OCI-LY1 (cell line): ENCODE measurements at regions not wholly inside any gene's neighbourhood (a gene's known extent, or its start where the extent isn't known, plus 50 kb on each side); places are given as distances from the start of the nearest gene placed in this dataset.

Experiments
- H2AFZ ChIP-seq: fragments of 200-600 bp; sonication (generic), shearing (Covaris generic); 2 replicates; pipeline ENCODE4 v1.6.0; 2014; ENCODE audit warnings: antibody characterized with exemption, mild to moderate bottlenecking, low read length
- H3F3A ChIP-seq: fragments of 200-600 bp; sonication (generic), shearing (Covaris generic); 2 replicates; pipeline ENCODE4 v1.6.0; 2014; ENCODE audit warnings: mild to moderate bottlenecking, antibody characterized with exemption, low read length, moderate library complexity; ENCODE audit not compliant: insufficient read depth
- H3K27ac ChIP-seq: fragments of 200-600 bp; sonication (generic); 2 replicates; pipeline ENCODE4 v1.5.1; 2014; ENCODE audit warnings: low read length, mixed run types, mild to moderate bottlenecking, low read depth; ENCODE audit not compliant: poor library complexity, severe bottlenecking
- H3K27me3 ChIP-seq: fragments of 200-600 bp; sonication (generic); 2 replicates; pipeline ENCODE4 v1.6.0; 2014; ENCODE audit warnings: antibody characterized with exemption, mild to moderate bottlenecking, low read length, moderate library complexity; ENCODE audit not compliant: insufficient read depth
- H3K36me3 ChIP-seq: fragments of 200-600 bp; sonication (generic); 2 replicates; pipeline ENCODE4 v1.6.1; 2014; ENCODE audit warnings: mild to moderate bottlenecking, antibody characterized with exemption, low read length, moderate library complexity, mixed read lengths; ENCODE audit not compliant: insufficient read depth
- H3K4me1 ChIP-seq: fragments of 200-600 bp; sonication (generic); 2 replicates; pipeline ENCODE4 v1.5.1; 2014; ENCODE audit warnings: mild to moderate bottlenecking, low read length, moderate library complexity; ENCODE audit not compliant: insufficient read depth, severe bottlenecking
- H3K4me2 ChIP-seq: fragments of 200-600 bp; sonication (generic), shearing (Covaris generic); 2 replicates; pipeline ENCODE4 v1.6.1; 2014; ENCODE audit warnings: low read length
- H3K4me3 ChIP-seq: fragments of 200-600 bp; sonication (generic); 2 replicates; pipeline ENCODE4 v1.5.1; 2014; ENCODE audit warnings: low read length, low read depth, mild to moderate bottlenecking, mixed read lengths; ENCODE audit not compliant: poor library complexity, severe bottlenecking
- H3K79me2 ChIP-seq: fragments of 200-600 bp; shearing (Covaris generic); 2 replicates; pipeline ENCODE4 v1.6.1; 2016; ENCODE audit warnings: mixed run types, low read length, mixed read lengths; ENCODE audit not compliant: insufficient read depth
- H3K9ac ChIP-seq: fragments of 200-600 bp; sonication (generic), shearing (Covaris generic); 2 replicates; pipeline ENCODE4 v1.6.1; 2014; ENCODE audit warnings: mild to moderate bottlenecking, low read length, mixed read lengths
- H3K9me2 ChIP-seq: fragments of 200-600 bp; sonication (generic), shearing (Covaris generic); 2 replicates; pipeline ENCODE4 v1.6.1; 2014; ENCODE audit warnings: low read depth, mild to moderate bottlenecking, low read length, mixed read lengths
- H3K9me3 ChIP-seq: fragments of 200-600 bp; shearing (Covaris generic); 2 replicates; pipeline ENCODE4 v1.6.1; 2014; ENCODE audit warnings: low read length, mixed read lengths
- H4K20me1 ChIP-seq: fragments of 200-600 bp; sonication (generic), shearing (Covaris generic); 2 replicates; pipeline ENCODE4 v1.6.0; 2016; ENCODE audit warnings: mild to moderate bottlenecking, low read length; ENCODE audit not compliant: insufficient read depth
- EZH2 ChIP-seq: fragments of 200-600 bp; sonication (generic), shearing (Covaris generic); IDR thresholded peaks from 2 replicates; pipeline ENCODE4 v1.8.0; 2017; ENCODE audit warnings: borderline replicate concordance, mixed run types, mild to moderate bottlenecking, antibody characterized with exemption, low read length, moderate library complexity, mixed read lengths
- TF ChIP-seq, protein P1 (sequence below): fragments of 200-600 bp; sonication (generic), shearing (Covaris generic); IDR thresholded peaks from 2 replicates; pipeline ENCODE4 v1.5.1; 2017; ENCODE audit warnings: mild to moderate bottlenecking, antibody characterized with exemption, low read length, moderate library complexity, mixed read lengths

DNA sequence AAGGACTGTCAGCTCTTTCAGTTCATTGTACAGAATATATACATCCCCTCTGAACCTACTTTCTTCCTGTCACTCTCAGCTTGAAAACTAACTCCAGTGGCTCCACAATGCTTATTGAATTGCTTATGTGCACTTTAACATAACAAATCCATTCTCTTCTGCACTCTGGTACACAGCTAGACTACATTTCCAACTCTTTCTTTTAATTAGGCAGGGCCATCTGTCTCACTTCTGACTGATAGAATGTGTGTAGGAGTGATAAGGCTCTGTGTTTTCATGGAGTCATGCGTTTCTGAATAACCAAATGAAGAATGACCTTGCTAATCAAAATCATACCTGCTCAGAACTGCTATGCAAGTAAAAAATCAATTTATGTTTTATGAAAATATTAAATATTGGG is 278.5 kb upstream of the CCDC179 start:
- H3K27me3 ChIP-seq: no peaks in the 10 kb centered on the region
- TF ChIP-seq, protein P1, sequence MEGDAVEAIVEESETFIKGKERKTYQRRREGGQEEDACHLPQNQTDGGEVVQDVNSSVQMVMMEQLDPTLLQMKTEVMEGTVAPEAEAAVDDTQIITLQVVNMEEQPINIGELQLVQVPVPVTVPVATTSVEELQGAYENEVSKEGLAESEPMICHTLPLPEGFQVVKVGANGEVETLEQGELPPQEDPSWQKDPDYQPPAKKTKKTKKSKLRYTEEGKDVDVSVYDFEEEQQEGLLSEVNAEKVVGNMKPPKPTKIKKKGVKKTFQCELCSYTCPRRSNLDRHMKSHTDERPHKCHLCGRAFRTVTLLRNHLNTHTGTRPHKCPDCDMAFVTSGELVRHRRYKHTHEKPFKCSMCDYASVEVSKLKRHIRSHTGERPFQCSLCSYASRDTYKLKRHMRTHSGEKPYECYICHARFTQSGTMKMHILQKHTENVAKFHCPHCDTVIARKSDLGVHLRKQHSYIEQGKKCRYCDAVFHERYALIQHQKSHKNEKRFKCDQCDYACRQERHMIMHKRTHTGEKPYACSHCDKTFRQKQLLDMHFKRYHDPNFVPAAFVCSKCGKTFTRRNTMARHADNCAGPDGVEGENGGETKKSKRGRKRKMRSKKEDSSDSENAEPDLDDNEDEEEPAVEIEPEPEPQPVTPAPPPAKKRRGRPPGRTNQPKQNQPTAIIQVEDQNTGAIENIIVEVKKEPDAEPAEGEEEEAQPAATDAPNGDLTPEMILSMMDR: no peak
- no peak for TF ChIP-seq EZH2

DNA sequence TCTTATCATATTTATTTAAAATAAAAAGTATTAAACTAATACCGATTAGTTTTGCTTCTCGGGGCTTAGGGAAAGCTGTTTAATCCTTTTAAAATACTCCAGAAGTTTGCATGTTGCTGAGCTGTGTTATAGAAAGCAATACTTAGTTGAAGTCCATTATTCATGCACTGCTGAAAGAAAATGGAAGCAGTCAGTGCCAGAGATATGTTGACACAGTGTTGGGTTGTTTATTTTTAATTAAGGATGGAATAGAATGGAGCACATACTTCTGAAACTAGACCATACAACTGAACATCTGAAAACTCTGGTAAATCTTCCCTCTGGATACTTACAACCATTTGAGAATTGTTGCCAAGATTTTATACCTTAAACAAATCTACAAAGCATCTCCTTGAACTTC is 282.7 kb upstream of the CCDC179 start:
- H4K20me1 ChIP-seq: no peaks in the 10 kb centered on the region
- no peak overlapping the region for H3K27ac ChIP-seq
- no peak overlapping the region for H3K4me3 ChIP-seq
- H3K9me3 ChIP-seq: no peaks in the 10 kb centered on the region
- H3F3A ChIP-seq: no peaks in the 10 kb centered on the region
- no peaks in the 10 kb centered on the region for H3K9me2 ChIP-seq
- H3K79me2 ChIP-seq: no peaks in the 10 kb centered on the region
- no peaks in the 10 kb centered on the region for H3K4me1 ChIP-seq
- TF ChIP-seq, protein P1: no peak
- TF ChIP-seq EZH2: no peak
- H3K27me3 ChIP-seq: no peaks in the 10 kb centered on the region
- H3K9ac ChIP-seq: no peak overlapping the region
- H2AFZ ChIP-seq: no peak overlapping the region
- no peak overlapping the region for H3K4me2 ChIP-seq
- H3K36me3 ChIP-seq: no peaks in the 10 kb centered on the region

More for the DNA sequence above, 278.5 kb upstream of the CCDC179 start:
- H3K4me1 ChIP-seq: no peaks in the 10 kb centered on the region
- no peak overlapping the region for H3K9ac ChIP-seq
- no peaks in the 10 kb centered on the region for H4K20me1 ChIP-seq
- H3K9me3 ChIP-seq: no peaks in the 10 kb centered on the region
- no peaks in the 10 kb centered on the region for H3F3A ChIP-seq
- no peaks in the 10 kb centered on the region for H3K9me2 ChIP-seq
- H3K79me2 ChIP-seq: no peaks in the 10 kb centered on the region
- H2AFZ ChIP-seq: no peak overlapping the region
- H3K4me2 ChIP-seq: no peak overlapping the region
- no peak overlapping the region for H3K27ac ChIP-seq
- H3K4me3 ChIP-seq: no peak overlapping the region
- H3K36me3 ChIP-seq: no peaks in the 10 kb centered on the region

DNA sequence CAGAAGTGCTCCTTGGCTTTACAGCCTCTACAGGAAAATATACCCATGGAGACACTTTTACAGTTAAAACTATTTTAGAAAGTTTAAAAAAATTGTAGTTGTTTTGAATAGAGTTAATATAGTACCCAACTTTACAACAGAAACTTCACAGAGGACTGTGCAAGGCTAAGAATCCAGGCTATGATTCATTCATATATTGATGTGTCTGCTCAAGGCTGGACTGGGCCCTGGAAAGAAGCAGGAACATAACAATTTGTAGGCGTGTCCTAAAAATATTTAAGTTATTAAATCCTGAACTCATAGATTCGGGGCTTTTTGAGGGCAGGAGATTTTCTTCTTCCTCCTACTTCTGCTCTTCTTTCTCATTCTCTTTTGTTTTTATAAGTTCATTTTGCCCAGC is 291.5 kb upstream of the CCDC179 start:
- Histone ChIP-seq H3F3A (no peaks in the 10 kb centered on the region), H3K79me2 (no peaks in the 10 kb centered on the region), H3K36me3 (no peaks in the 10 kb centered on the region), H2AFZ (no peak overlapping the region), H3K9me3 (no peaks in the 10 kb centered on the region), H3K27ac (no peak overlapping the region), H3K4me1 (no peaks in the 10 kb centered on the region), H3K9ac (no peak overlapping the region), H3K9me2 (no peaks in the 10 kb centered on the region), H3K27me3 (no peaks in the 10 kb centered on the region), H3K4me2 (no peak overlapping the region), H4K20me1 (no peaks in the 10 kb centered on the region), H3K4me3 (no peak overlapping the region)
- TF ChIP-seq EZH2: no peak
- TF ChIP-seq, protein P1: no peak
